SU-DHL-6 (cell line): ENCODE measurements at regions not wholly inside any gene's neighbourhood (a gene's known extent, or its start where the extent isn't known, plus 50 kb on each side); places are given as distances from the start of the nearest gene placed in this dataset.

Experiments used
- CTCF ChIP-seq: fragments of 200-600 bp; sonication (generic); IDR thresholded peaks from one replicate; pipeline ENCODE4 v1.5.1; 2017; ENCODE audit warnings: antibody characterized with exemption, mild to moderate bottlenecking, low read length, moderate library complexity; ENCODE audit not compliant: insufficient read depth, poor library complexity, severe bottlenecking
- EZH2phosphoT487 ChIP-seq: fragments of 200-600 bp; sonication (generic), shearing (Covaris generic); conservative IDR thresholded peaks from 2 replicates; pipeline ENCODE4 v1.6.1; 2018; ENCODE audit warnings: mild to moderate bottlenecking, antibody characterized with exemption, low read length, moderate library complexity, mixed read lengths

- no peak for TF ChIP-seq CTCF
- TF ChIP-seq EZH2phosphoT487: no peak
Measured at GRCh38 chr9:103734471-103734870, 359.6 kb upstream of the SMC2 start.
